Epithelial cell of proximal tubule (primary cell): ENCODE measurements at regions not wholly inside any gene's neighbourhood (a gene's known extent, or its start where the extent isn't known, plus 50 kb on each side); places are given as distances from the start of the nearest gene placed in this dataset.
A peak's percentile ranks its signal among the peaks of the same experiment; 100 is the strongest.

Experiments
- DNase-seq: peaks from one replicate; pipeline ENCODE4 v3.0.0-alpha.2; 2011; ENCODE audit warnings: low read depth
- H3K4me3 ChIP-seq: 2 replicates; pipeline ENCODE4 v1.5.1; 2011; ENCODE audit warnings: low read depth, mild to moderate bottlenecking, low read length
- TF ChIP-seq, protein P1 (sequence below): conservative IDR thresholded peaks from 2 replicates; pipeline ENCODE4 v1.5.1; 2012; ENCODE audit warnings: low read depth, mild to moderate bottlenecking, low read length

DNA sequence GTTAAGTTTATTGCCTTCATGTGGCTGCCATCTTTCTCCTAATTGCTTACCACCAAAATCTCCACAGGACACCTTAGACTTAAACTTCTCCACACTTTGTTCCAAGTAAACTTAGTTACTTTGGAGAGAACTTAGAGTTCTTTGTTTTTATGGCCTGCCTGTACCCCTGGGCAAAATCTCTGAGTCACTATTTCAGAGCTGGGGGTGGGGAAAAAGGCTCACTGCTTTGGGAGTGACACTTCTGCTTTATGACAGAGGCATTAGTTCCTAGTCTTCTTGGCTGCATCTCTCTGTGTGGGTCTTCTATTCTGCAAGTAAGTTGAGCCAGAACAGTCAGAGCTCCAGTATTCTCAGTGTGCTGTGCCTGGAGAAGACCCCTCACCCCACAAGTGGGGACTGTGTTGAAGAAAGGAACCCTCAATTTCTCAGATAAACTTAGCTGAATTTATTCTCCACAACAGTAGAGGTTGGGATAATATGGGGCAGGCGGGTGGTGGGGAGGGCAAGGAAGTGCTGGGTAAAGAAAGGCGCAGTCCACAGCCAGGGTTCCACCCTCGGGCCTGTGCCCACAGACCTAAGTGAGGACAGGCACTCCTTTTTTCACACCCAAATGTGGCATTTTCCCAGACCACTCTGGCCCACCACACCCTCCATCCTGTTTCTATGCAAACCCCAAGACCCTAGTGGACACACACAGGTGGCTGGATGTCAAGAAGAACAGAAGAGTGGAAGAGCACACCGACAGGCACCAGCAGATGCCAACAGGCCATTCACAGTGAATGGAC, 636.6 kb upstream of the MAN1A1 start:
- TF ChIP-seq, protein P1, sequence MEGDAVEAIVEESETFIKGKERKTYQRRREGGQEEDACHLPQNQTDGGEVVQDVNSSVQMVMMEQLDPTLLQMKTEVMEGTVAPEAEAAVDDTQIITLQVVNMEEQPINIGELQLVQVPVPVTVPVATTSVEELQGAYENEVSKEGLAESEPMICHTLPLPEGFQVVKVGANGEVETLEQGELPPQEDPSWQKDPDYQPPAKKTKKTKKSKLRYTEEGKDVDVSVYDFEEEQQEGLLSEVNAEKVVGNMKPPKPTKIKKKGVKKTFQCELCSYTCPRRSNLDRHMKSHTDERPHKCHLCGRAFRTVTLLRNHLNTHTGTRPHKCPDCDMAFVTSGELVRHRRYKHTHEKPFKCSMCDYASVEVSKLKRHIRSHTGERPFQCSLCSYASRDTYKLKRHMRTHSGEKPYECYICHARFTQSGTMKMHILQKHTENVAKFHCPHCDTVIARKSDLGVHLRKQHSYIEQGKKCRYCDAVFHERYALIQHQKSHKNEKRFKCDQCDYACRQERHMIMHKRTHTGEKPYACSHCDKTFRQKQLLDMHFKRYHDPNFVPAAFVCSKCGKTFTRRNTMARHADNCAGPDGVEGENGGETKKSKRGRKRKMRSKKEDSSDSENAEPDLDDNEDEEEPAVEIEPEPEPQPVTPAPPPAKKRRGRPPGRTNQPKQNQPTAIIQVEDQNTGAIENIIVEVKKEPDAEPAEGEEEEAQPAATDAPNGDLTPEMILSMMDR: no peak
- DNase-seq: no peak
- no peak overlapping the region for H3K4me3 ChIP-seq

DNA sequence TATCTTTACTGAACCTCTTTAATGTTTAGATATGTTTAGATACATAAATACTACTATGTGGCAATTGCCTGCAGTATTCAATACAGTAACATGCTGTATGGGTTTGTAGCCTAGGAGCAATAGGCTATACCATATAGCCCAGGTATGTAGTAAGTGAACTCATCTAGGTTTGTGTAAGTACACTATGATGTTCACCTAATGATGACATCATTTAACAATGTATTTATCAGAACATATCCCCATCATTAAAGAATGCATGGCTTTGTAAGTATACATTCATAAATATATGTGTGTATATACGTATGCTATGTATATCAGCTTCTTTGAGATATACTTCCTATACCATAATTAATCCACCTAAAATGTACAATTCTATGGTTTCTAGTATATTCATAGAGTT, 631.2 kb upstream of the MAN1A1 start:
- H3K4me3 ChIP-seq: no peak overlapping the region
- TF ChIP-seq, protein P1: no peak
- DNase-seq: no peak

DNA sequence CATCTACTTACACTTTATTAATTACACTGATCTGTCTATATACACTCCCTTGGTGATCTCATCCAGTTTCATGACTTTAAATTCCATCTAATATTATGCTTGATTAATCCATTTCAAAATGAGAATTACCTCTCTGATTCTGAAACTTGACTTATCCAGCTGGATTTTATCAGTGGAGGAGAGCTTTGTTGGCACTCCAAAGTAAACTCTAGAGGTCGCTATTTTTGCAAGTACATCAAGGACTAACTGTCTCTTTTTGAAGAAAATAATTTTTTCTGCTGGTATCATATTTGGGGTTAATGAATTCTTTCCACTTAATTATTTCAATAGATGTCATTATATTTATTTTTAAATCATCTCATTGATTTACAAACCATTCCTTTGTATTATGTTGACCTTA, 630.3 kb upstream of the MAN1A1 start:
- TF ChIP-seq, protein P1: peak; percentile 64
- DNase-seq: no peak
- H3K4me3 ChIP-seq: no peak overlapping the region

DNA sequence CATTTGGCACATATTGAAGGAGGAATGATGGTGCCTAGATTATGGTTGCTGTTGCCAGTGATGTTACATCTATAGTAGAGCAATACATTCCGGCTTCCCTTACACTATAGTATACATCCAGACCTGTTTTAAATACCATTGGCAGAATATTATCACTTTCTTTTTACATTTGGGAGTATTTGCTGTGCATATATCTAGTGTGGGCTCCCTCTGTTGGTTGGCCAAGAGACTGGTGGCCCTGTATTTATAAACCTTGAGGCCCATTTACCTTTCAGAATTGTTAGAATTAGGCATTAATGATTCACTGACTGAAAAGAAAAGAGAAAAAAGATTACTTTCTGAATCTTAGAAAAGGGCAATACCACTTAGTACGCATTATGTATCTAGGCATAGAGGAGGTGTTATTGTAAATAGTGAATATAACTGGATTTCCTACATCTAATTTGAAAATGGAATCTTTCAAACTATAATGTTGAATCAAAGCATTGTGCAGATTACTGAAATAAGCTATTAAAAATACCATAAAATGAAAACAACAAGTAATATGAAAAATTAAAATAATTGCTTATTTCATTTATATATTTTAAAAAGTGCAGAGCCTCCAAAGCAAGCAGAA, 628.8 kb upstream of the MAN1A1 start:
- TF ChIP-seq, protein P1: peak; percentile 81

DNA sequence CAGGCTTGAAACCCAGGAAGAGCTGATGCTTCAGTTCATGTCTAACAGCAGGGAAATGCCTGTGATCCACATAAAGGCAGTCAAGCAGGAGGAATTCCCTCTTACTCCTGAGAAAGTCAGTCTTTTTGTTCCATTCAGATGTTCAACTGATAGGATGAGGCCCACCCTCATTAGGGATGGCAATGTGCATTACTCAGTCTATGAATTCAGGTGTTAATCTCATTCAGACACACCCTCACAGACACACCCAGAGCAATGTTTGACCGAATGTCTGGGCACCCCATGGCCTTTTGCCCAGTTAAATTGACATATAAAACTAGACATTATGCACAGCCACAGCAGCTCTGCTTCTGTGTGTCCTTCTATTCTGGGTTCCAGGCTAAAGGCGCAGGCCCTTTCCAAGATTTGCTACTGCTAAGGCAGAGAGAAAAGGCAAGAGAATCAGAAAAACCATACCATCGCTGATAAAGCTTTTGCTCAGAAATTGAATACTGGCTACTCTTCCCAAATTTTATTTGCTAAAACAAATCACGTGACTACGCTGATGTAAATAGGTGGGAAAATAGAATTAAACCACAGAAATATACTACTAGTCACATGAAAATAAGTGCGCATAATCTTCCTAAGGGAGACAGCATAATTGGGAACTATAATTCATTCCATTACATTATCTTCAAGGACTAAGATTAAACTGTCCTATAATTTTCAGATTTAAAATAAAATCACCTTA, 625.0 kb upstream of the MAN1A1 start:
- H3K4me3 ChIP-seq: no peak overlapping the region
- no peak for DNase-seq

More for the DNA sequence above, 628.8 kb upstream of the MAN1A1 start:
- DNase-seq: no peak
- no peak overlapping the region for H3K4me3 ChIP-seq

DNA sequence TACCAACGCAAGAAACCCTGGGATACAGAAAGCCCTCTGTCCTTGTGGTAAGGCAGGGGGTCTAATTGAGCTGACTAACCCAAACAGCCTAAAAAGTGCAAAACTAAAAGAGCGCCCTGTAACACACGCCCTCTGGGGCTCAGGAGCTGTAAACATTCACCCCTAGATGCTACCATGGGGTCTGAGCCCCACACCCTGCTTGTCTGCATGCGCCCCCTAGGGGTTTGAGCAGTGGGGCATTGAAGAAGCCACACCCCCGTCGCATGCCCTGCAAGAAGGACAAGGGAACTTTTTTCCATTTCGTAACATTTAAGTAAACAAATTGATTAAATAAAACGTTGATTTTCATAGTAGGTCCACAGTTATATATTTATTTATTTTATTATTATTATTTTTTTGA, 616.9 kb upstream of the MAN1A1 start:
- no peak for DNase-seq
- no peak overlapping the region for H3K4me3 ChIP-seq
- TF ChIP-seq, protein P1: no peak

More for the DNA sequence above, 625.0 kb upstream of the MAN1A1 start:
- TF ChIP-seq, protein P1: no peak
